Activated CD4-positive, alpha-beta T cell treated with anti-CD3 and anti-CD28 coated beads, Interleukin-2, Interleukin-6, amounts not matched to agents 100 ng/mL and 50 ng/mL, durations not matched to agents 16 hours and 8 hours (primary cell): ENCODE measurements at regions not wholly inside any gene's neighbourhood (a gene's known extent, or its start where the extent isn't known, plus 50 kb on each side); places are given as distances from the start of the nearest gene placed in this dataset.

Experiments
- DNase-seq: peaks from one replicate; pipeline ENCODE4 v3.0.0-alpha.2; 2020

DNA sequence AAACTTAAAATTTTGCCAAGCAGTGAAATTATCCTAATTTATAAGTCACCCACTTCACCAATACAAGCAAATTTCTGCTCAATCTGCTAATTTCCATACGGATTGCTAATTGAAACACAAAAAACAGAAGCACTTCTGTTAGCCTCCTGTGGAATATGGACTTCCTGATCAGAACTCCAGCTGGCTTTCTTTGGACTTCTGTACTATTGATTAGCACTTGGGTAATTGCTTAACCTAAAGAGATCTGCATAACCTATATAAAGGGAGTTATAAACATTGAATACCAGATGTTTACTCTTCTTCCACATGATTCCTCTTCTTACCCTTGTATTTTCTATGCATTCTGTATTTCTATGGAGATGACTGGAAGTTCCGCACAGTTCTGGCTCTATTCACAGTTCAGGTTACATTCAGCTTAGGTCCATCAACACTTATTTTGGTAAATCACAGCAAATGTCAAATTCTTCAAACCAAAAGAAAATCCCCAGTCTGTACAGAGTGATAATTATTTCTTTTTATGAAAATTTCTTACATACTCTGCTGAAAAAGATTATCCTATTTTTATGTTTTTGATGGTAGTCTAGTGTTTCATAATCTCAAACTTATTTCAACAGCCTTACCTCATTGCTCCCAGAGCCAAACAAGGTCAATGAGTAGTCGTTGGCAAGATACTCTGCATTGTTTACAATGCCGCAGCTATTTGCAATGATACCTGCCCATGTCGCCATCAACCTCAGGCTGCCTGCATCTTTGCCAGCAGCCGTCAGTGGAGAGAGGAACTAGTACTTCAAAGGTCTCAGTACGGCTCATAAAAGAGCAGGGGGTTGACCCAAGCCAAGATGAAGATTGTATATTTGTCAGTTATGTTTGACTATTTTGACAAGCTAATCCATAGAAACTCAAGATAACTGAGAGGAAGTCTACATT, 225.6 kb downstream of the AHR start:
- DNase-seq: no peak

GRCh38 chr7:17524746-17525145, 226.3 kb downstream of the AHR start:
- no peak for DNase-seq

DNA sequence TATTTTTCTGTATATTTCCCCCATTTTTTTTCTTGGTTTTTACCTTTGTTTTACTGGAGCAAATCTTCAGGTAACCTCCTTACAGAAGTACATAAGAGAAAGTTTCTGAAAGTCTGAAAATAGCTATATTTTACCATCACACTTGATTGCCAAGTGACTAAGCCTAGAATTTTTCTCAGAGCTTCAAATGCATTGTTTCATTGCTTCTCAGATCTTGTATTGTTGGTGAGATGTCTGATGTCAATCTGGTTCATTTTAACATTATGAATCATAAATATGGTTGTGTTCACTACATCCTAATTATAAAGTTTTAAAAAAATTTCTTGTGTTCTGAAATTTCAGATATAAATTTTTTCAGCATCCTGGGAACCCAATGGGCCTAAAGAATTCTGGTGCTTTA, 228.2 kb downstream of the AHR start:
- no peak for DNase-seq

GRCh38 chr7:17528636-17529035, 230.2 kb downstream of the AHR start:
- no peak for DNase-seq

DNA sequence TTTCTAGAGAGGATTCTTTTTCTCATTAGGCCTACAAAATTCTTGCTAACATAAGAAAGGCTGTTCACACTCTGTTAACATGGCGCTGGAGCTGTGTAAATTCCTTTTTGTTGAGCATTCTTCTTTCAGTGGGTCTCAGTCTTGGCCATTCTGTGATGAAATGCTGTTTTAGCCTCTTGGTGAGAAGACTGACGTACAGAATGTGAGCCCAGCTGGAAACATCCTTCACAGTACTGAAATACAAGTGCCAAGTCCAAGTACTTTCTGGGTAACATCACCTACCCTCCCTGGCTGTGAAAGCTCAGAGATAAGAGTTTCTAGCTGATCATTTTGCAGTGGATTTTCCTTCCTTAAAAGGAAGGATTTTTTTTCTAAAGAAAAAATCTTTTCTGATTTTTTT, 231.8 kb downstream of the AHR start:
- DNase-seq: no peak

DNA sequence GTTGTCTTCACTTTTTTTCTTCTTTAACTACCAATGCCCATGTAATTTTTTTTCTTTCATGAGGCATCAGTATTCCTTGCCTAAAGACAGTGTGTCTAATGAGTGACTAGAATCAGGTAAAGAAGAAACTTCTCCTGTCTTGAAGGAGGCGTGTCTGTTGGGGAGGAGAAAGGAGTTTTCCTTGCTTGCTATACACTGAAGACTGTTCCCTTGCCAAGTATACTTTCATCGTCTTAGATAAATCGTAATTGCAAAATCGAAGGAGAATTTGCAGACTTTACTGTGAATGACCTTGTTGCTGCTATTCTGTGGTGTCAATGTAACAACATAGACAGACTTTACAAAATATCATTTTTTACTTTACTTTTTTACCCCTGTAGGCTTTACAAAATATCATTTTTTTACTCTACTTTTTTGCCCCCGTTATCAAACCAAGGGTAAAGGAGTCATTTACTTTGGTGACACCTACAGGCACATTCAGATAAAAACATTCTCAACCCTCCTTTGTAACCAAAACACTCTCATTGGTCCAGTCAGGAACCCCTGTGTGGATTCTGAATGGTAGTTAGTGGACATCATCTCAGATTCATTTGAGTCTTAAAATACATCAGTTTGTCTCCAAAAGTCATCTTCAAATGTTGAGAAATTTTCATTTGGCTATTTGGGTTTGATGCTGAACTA, 232.4 kb downstream of the AHR start:
- DNase-seq: peak; percentile 20

DNA sequence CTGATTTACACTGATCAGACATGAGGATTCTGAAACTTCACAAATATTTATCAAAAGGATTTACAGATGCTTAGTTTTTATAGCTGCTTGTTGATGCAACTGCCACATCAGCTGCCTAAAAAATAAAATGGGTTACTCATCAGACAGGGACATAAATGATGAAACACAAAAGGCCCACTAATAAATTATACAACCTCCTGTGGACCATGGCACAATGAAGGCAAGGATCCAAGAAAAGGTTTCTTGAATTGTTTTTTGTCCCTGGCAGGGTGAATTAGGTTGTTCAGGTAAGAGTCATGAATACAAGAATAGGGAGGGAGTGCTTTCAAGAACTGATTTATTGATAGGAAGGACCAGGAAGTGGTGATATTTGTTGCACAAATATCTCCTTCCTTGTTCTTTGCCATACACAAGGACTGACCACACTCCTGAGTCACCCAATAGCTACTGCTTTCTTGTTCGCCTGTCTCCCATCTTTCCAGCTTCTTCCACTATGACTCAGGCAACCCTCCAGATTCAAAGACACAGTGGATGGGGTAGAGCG, 234.5 kb downstream of the AHR start:
- DNase-seq: no peak

- DNase-seq: no peak
Measured at GRCh38 chr7:17534348-17534747, 235.9 kb downstream of the AHR start.

DNA sequence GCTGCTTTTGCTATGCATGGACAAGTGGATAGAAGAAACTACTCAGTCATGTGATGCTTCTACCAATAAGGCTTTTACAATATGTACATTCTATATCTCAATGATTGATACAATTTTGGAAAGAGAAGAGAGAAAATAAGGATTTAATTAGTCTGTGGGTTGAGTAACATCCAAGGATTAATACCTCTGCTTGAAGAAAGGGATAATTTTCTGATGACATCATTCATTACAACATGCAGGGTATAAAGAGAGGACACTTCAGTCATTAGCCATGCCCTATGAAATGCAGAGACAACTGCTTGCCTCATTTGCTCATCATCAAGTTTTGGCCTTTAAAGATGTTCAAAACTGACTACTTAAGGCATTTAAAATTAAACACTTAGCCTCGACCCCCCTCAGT, 237.3 kb downstream of the AHR start:
- no peak for DNase-seq

GRCh38 chr7:17544401-17544800, 245.9 kb downstream of the AHR start:
- no peak for DNase-seq

DNA sequence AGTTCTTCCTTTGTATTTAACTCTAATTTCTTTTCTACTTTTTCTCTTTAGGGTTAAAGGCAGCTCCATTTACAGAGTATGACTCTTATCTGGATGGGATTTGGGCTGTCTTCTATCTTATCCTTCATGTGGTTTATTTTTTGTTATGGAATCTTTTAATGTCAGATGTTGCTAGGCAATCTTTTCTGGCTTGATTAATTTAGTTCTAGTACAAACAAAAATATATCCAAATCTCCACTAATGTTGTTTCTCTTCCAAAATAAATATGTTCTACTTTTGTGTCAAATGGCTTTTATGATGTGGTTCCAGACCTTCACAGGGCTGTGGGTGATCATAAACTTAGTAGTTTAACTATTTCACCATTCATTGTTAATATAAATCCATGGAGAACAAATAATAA, 246.9 kb downstream of the AHR start:
- no peak for DNase-seq

DNA sequence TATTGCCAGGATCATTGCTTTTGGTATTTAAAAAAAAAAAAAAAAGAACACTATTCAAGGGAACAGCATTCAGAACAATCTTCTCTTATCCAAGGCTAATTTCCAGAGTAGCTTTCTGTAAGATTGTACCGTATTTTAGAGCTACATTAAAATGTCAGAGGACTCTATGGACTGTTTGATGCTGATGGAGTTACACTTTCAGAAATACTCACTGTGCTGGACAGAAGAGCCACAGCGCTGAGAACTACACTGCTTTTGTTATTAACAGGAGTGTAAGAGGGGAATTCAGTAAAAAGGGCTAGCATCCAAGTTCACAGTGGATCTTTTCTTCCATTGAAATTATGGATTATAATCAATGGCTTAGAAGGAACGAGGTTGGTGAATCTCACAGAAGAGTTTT, 247.7 kb downstream of the AHR start:
- no peak for DNase-seq

DNA sequence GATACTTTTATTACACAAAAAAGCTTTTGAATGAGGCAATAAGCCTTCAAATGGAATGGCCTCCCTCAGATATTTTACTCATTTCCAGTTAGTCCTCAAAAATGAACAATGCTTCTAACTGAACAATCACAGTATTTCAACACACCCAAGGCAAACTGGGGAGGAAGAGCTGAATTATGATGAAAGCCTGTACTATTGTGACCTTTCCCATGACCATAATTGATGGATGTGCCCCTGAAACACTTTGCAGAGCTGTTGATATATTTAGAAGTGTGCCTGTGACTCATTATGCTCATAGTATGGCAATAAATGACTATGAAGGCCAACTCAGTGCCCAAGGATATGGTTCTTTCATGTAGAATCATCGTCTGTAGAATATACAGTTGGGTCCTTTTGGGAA, 248.1 kb downstream of the AHR start:
- DNase-seq: no peak

DNA sequence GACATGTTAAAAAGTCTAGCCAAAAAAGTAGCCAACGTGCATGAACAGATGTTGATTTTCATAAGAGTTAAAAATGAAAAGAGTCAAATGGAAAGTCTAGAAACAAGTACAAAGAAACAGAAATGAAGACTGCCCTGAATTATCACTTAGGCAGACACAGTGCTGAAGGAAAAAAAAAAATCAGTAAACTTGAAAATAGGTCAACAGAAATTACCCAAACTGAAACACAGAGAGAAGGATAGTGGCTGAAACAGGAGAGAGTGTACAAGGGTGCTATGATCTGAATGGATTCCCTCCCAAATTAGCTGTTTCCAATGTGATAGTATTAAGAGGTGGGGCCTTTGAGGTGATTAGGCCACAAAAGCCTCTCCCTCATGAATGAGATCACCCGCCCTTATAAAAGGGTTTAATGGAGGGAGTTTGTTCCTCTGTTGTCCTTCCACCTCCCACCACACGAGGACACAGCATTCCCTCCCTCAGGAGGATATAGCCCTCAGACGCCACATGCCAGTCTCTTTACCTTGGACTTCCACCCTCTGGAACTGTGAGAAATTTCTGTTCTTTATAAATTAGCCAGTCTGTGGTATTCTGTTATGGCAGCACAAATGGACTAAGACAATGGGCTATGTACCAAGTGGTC, 249.7 kb downstream of the AHR start:
- DNase-seq: peak; percentile 20

GRCh38 chr7:17549406-17549805, 251.0 kb downstream of the AHR start:
- no peak for DNase-seq

- no peak for DNase-seq
Measured at GRCh38 chr7:17552373-17552772, 253.9 kb downstream of the AHR start.

DNA sequence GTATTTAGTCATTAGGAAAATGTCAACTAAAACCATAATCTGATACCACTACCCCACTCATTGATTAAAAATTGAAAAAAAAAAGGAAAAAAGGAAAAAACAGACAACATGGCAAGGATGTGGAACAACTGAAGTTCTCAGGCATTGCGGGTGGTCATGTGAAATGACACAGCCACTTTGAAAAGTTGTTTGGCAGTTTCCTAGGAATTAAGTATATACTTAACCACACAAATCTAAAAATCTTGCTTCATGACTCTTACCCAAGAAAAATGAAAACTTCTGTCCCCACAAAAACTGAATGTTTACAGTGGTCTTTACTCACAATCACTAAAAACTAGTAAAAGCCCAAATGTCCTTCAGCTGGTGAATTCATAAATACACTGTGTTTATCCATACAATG, 254.5 kb downstream of the AHR start:
- no peak for DNase-seq

GRCh38 chr7:17554341-17555015, 256.0 kb downstream of the AHR start:
- DNase-seq: no peak

GRCh38 chr7:17556247-17556956, 257.9 kb downstream of the AHR start:
- no peak for DNase-seq

DNA sequence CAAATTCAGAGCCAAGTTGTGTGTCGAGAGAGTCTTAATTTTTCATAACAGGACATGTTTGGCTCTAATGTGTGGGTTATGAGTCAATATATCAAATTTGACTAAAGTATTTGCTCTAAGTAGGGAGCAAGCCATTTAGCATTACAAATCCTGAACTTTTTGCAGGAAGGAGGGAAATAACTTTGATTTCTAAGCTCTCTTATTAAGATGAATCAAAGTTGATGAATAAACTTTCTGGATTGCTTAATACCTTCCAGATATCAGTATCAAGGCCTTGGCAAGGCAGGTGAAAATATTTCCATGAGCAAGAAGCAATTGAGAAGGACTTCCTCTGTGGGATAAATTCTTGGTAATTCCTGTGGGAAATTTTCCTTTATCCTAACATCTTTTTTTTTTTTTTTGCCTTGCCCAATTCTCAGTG, 258.8 kb downstream of the AHR start:
- no peak for DNase-seq

- no peak for DNase-seq
Measured at GRCh38 chr7:17558135-17558534, 259.7 kb downstream of the AHR start.
